Vagina (tissue), 2 donors: ENCODE measurements at regions not wholly inside any gene's neighbourhood (a gene's known extent, or its start where the extent isn't known, plus 50 kb on each side); places are given as distances from the start of the nearest gene placed in this dataset.

ENCODE experiments used
- POLR2AphosphoS5 ChIP-seq, 2 donors: sonication (generic); formaldehyde crosslinking; IDR thresholded peaks; one replicate each; pipeline ENCODE4 v1.9.0; 2017; ENCODE audit warnings: antibody characterized with exemption in 2 of 2, mild to moderate bottlenecking in 2 of 2, low read depth in 1 of 2; ENCODE audit not compliant: insufficient read depth in 1 of 2
- TF ChIP-seq, protein P1 (sequence below), 3 experiments: fragments of 450-650 bp in 2 of 3; fragments of 200-600 bp in 1 of 3; sonication (generic) in 1 of 3; IDR thresholded peaks; one replicate each; pipeline ENCODE4 v1.5.1; 2017 to 2019; ENCODE audit warnings: antibody characterized with exemption in 3 of 3, mild to moderate bottlenecking in 2 of 3, moderate library complexity in 2 of 3

DNA sequence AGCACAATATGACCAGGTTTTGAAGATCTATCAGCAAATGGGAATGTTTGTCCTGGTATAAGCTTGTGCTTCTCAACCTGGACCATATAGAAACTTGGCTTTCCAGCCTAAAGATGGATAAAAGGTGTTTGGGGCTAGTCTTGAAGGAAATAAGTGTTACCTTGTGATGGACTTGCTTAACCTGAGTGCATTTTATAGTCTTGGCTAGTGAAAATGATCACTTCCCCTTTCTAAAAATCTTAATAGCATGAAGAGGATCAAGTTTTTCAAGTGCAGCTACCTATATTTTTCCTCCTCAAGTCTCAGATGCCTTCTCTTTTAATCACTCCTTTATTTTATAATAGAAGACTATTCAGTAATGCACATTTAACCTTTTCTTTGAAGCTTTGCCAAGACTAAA, 919.8 kb upstream of the SLITRK1 start:
- TF ChIP-seq, protein P1, sequence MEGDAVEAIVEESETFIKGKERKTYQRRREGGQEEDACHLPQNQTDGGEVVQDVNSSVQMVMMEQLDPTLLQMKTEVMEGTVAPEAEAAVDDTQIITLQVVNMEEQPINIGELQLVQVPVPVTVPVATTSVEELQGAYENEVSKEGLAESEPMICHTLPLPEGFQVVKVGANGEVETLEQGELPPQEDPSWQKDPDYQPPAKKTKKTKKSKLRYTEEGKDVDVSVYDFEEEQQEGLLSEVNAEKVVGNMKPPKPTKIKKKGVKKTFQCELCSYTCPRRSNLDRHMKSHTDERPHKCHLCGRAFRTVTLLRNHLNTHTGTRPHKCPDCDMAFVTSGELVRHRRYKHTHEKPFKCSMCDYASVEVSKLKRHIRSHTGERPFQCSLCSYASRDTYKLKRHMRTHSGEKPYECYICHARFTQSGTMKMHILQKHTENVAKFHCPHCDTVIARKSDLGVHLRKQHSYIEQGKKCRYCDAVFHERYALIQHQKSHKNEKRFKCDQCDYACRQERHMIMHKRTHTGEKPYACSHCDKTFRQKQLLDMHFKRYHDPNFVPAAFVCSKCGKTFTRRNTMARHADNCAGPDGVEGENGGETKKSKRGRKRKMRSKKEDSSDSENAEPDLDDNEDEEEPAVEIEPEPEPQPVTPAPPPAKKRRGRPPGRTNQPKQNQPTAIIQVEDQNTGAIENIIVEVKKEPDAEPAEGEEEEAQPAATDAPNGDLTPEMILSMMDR (IDR thresholded peaks at IDR 0.05) = no peak
- no peak for TF ChIP-seq POLR2AphosphoS5 (IDR thresholded peaks at IDR 0.05; ENCODE audit: insufficient read depth in 1 of 2, low read depth in 1 of 2)
